Natural killer cell (primary cell): ENCODE measurements at regions not wholly inside any gene's neighbourhood (a gene's known extent, or its start where the extent isn't known, plus 50 kb on each side); places are given as distances from the start of the nearest gene placed in this dataset.

Source experiments
- ATAC-seq, 3 donors: fragments of 150-1000 bp in 2 of 3; fragments of 200-7000 bp in 1 of 3; cut with Tn5 transposase; 1 replicate in 1 of 3; 2 replicates in 2 of 3; pipeline ENCODE4 v1.10.0; 2021; ENCODE audit warnings: mild to moderate bottlenecking in 2 of 3, moderate library complexity in 2 of 3
- DNase-seq, 2 donors: peaks; one replicate each; pipeline versions ENCODE4 v3.0.0 to v3.0.0-alpha.2; 2013 to 2021; ENCODE audit warnings: mixed read lengths in 1 of 2
- H3K27ac ChIP-seq: one replicate; pipeline ENCODE4 v1.5.1; 2013; ENCODE audit warnings: mild to moderate bottlenecking, low read length
- H3K27me3 ChIP-seq: one replicate; pipeline ENCODE4 v1.6.1; 2013; ENCODE audit warnings: low read length; ENCODE audit not compliant: control insufficient read depth, insufficient read depth
- H3K36me3 ChIP-seq: one replicate; pipeline ENCODE4 v1.6.1; 2013; ENCODE audit warnings: low read length; ENCODE audit not compliant: control insufficient read depth, insufficient read depth
- H3K4me1 ChIP-seq: one replicate; pipeline ENCODE4 v1.6.1; 2013; ENCODE audit warnings: low read length; ENCODE audit not compliant: control insufficient read depth, insufficient read depth
- H3K4me3 ChIP-seq: one replicate; pipeline ENCODE4 v1.5.1; 2013; ENCODE audit warnings: low read length
- H3K9me3 ChIP-seq: one replicate; pipeline ENCODE4 v1.6.1; 2013; ENCODE audit warnings: low read length; ENCODE audit not compliant: control insufficient read depth, insufficient read depth
- H3K27ac Mint-ChIP-seq, 2 donors: one replicate each; pipeline ENCODE4 v1.8.0; 2022; ENCODE audit warnings: mild to moderate bottlenecking in 2 of 2, mixed read lengths in 2 of 2, moderate library complexity in 1 of 2
- H3K27me3 Mint-ChIP-seq, 2 donors: one replicate each; pipeline ENCODE4 v1.8.0; 2022; ENCODE audit warnings: low read depth in 2 of 2, mixed read lengths in 2 of 2
- H3K36me3 Mint-ChIP-seq: one replicate; pipeline ENCODE4 v1.8.0; 2022; ENCODE audit warnings: mixed read lengths
- H3K4me1 Mint-ChIP-seq, 2 donors: one replicate each; pipeline ENCODE4 v1.8.0; 2022; ENCODE audit warnings: mixed read lengths in 2 of 2
- H3K4me3 Mint-ChIP-seq: one replicate; pipeline ENCODE4 v1.8.0; 2022; ENCODE audit warnings: mild to moderate bottlenecking, moderate library complexity, mixed read lengths
- H3K9me3 Mint-ChIP-seq, 2 donors: one replicate each; pipeline ENCODE4 v1.8.0; 2022; ENCODE audit warnings: mixed read lengths in 2 of 2
- WGBS: methylation state at CpG from one replicate; pipeline ENCODE4 v1.1.7; 2013; ENCODE audit warnings: missing lambda C conversion rate; ENCODE audit not compliant: insufficient coverage; 5-methylcytosine and 5-hydroxymethylcytosine counted together
- intact Hi-C: fragments of 100-400 bp; cut with micrococcal nuclease; formaldehyde crosslinking; loops from one replicate; pipeline ENCODE4 v1.14.2; 2022
- TF ChIP-seq, protein P1 (sequence below): fragments of 200-600 bp; IDR thresholded peaks from one replicate; pipeline ENCODE4 v1.8.0; 2022; ENCODE audit warnings: antibody characterized with exemption

DNA sequence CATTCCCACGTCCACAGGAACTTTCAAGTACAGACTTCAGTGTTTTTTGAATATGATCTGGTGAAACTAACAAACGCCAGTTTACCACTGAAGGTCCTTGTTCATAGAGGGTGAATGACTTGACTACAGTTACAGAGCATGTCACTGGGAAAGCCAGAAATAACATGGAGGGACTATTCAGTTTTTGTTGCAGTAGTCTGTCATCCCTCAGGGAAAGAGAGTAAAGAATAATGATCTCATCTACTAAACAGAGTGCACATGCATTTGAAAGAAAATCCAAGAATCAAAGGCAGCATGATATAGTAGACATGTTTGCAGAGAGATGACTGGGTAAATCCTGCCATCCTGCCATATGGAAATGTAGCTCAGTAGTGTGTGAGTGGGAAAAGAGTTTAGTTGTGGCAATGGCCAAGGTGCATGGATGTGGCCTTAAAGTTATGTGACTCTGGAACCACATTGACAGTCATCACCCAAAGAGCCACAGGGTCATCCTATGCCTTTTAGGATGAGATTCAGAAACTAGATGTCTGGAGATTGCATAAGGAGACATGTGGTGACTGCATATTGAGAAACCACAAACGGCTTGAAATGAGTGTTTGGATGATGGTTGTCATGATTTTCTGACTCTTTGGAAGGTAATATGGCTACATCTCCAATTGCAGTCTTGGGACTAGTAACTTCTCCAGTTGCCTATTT, 125.3 kb upstream of the ZEB2 start:
- intact Hi-C loops: no loop called here
- Histone ChIP-seq H3K4me1 (no peaks in the 10 kb centered on the region), H3K27me3 (no peaks in the 10 kb centered on the region), H3K36me3 (no peaks in the 10 kb centered on the region), H3K4me3 (no peak overlapping the region), H3K9me3 (no peaks in the 10 kb centered on the region), H3K27ac (no peak overlapping the region)
- Mint-ChIP-seq H3K9me3 (peaks cover 0 to 5% of the 10 kb centered on the region in 2 donors), H3K27ac (no peak overlapping the region), H3K4me3 (no peak overlapping the region), H3K4me1 (peaks cover 5% of the 10 kb centered on the region in 2 donors), H3K36me3 (no peaks in the 10 kb centered on the region), H3K27me3 (peaks cover 0 to 13% of the 10 kb centered on the region in 2 donors)
- TF ChIP-seq, protein P1, sequence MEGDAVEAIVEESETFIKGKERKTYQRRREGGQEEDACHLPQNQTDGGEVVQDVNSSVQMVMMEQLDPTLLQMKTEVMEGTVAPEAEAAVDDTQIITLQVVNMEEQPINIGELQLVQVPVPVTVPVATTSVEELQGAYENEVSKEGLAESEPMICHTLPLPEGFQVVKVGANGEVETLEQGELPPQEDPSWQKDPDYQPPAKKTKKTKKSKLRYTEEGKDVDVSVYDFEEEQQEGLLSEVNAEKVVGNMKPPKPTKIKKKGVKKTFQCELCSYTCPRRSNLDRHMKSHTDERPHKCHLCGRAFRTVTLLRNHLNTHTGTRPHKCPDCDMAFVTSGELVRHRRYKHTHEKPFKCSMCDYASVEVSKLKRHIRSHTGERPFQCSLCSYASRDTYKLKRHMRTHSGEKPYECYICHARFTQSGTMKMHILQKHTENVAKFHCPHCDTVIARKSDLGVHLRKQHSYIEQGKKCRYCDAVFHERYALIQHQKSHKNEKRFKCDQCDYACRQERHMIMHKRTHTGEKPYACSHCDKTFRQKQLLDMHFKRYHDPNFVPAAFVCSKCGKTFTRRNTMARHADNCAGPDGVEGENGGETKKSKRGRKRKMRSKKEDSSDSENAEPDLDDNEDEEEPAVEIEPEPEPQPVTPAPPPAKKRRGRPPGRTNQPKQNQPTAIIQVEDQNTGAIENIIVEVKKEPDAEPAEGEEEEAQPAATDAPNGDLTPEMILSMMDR: no peak
- 88% methylated on average over 3 of the region's 3 CpGs for WGBS
- no peak for DNase-seq
- ATAC-seq: no peak

DNA sequence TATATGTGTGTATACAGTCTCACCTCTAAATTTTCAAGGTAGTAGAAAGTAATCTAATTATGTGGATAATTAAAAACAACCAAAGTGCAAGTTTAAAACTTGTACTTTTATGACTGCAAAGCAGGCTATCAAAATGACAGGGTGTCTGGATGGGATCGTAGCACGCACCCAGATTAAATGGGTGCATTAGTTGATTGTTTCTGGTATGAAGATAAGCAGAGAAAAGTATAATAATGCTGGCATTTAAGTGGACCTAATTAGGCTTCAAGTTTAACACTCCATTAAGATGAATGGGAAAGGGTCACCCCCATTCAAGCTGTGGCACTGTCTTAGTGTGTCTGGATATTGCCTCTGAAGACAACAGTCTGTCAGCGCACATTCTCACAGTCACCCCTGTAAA, 124.6 kb upstream of the ZEB2 start:
- no peak for DNase-seq
- Histone ChIP-seq H3K4me1 (no peaks in the 10 kb centered on the region), H3K27me3 (no peaks in the 10 kb centered on the region), H3K27ac (no peak overlapping the region), H3K36me3 (no peaks in the 10 kb centered on the region), H3K9me3 (no peaks in the 10 kb centered on the region), H3K4me3 (no peak overlapping the region)
- no peaks in the 10 kb centered on the region for H3K36me3 Mint-ChIP-seq
- TF ChIP-seq, protein P1: no peak
- H3K4me3 Mint-ChIP-seq: no peak overlapping the region
- H3K27me3 Mint-ChIP-seq: peaks cover 0 to 13% of the 10 kb centered on the region in 2 donors
- no peak overlapping the region for H3K27ac Mint-ChIP-seq
- no peak for ATAC-seq
- H3K9me3 Mint-ChIP-seq: peaks cover 0 to 5% of the 10 kb centered on the region in 2 donors
- WGBS: 100% methylated on average over 3 of the region's 3 CpGs
- intact Hi-C loops: no loop called here
- peaks cover 5% of the 10 kb centered on the region in 2 donors for H3K4me1 Mint-ChIP-seq

DNA sequence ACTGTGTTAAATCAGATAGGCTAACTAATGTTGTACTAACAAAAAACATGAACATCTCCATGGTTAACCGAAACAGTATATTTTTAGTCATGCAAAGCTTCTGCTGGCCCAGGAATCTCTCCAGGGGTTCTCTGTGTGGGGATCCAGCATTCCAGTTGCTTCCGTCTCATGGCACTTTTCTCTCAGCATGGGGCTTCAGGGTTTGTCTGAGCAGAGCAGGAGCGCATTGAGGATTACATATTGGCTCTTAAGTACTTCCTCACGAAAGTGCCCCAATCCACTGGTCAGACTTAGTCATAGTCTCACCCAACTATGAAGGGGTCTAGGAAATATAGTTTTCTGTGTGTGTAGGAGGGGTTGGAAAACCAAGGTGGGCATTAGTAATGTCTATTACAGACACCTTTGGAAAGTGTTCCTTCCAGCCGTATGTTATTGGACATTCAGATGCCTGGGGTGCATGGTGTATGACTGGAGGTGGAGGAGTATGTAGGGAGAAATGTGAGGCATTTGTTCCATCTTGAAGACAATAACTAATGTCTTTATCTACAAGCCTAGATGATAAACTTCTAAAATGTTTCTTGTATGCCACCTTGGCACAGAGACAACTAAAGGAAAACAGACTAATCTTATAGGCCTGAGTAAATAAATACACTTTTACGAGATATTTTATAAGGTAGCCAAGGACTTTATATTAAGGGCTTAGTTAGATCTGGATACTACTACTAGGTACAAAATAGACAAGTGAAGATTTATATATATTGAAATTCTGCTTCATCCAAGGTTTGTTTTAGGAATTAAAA, 123.8 kb upstream of the ZEB2 start:
- Mint-ChIP-seq H3K4me3 (no peak overlapping the region), H3K36me3 (no peaks in the 10 kb centered on the region), H3K9me3 (peaks cover 0 to 5% of the 10 kb centered on the region in 2 donors), H3K27me3 (peaks cover 0 to 16% of the 10 kb centered on the region in 2 donors), H3K27ac (no peak overlapping the region), H3K4me1 (peaks cover 10 to 12% of the 10 kb centered on the region in 2 donors)
- Histone ChIP-seq H3K27ac (no peak overlapping the region), H3K36me3 (no peaks in the 10 kb centered on the region), H3K4me3 (no peak overlapping the region), H3K4me1 (peaks cover 1% of the 10 kb centered on the region), H3K9me3 (no peaks in the 10 kb centered on the region), H3K27me3 (no peaks in the 10 kb centered on the region)
- intact Hi-C loops: no loop called here
- no peak for ATAC-seq
- TF ChIP-seq, protein P1: no peak
- DNase-seq: no peak
- 98% methylated on average over 5 of the region's 6 CpGs for WGBS
